ENCODE measurements at regions not wholly inside any gene's neighbourhood (a gene's known extent, or its start where the extent isn't known, plus 50 kb on each side); places are given as distances from the start of the nearest gene placed in this dataset.

DNA sequence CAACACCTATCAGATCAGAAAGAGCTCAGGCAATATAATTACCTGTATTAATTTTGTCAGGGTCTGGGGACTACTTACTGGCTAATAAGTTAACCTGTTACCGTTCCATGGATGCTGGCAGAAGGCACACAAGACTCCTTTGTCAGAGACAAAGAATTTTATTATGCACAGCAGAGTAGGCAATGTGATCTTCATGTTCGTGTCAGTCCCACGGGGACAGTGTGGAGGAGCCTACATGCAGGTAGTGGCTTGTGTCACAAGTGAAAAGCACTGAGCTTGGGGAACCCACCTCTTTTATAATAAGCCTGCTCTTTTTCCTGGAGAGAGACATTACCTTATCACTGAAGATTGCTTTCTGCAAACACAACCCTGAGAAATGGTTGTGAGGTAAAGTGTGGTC, 96.9 kb downstream of the CD164 start:
- TF ChIP-seq, protein P1, sequence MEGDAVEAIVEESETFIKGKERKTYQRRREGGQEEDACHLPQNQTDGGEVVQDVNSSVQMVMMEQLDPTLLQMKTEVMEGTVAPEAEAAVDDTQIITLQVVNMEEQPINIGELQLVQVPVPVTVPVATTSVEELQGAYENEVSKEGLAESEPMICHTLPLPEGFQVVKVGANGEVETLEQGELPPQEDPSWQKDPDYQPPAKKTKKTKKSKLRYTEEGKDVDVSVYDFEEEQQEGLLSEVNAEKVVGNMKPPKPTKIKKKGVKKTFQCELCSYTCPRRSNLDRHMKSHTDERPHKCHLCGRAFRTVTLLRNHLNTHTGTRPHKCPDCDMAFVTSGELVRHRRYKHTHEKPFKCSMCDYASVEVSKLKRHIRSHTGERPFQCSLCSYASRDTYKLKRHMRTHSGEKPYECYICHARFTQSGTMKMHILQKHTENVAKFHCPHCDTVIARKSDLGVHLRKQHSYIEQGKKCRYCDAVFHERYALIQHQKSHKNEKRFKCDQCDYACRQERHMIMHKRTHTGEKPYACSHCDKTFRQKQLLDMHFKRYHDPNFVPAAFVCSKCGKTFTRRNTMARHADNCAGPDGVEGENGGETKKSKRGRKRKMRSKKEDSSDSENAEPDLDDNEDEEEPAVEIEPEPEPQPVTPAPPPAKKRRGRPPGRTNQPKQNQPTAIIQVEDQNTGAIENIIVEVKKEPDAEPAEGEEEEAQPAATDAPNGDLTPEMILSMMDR (IDR thresholded peaks at IDR 0.05; ENCODE audit: low read depth, low read length, missing control alignments) = no peak
- no peak for DNase-seq (ENCODE audit: low read depth)
- H3K4me3 ChIP-seq (ENCODE audit: low read depth, low read length) = no peak overlapping the region

DNA sequence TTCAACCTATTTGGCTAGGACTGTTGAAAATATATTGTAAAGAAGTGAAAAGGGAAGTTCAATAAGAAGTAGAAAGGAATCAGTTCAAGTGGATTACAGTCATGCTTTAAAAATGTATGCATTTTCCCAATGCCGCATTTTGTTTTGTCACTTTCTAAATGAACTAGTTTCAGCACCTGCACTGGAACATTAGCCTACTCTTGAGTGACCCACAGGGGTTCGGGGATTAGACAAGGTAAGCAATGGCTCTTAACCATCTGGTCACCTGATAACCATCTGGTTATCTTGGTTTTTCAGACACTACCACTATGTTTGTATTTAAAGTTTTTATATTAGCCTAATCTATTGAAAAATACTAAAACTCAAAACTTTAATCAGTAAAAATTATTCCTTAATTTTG, 97.6 kb downstream of the CD164 start:
- DNase-seq (ENCODE audit: low read depth) = no peak
- H3K4me3 ChIP-seq (ENCODE audit: low read depth, low read length) = no peak overlapping the region
- TF ChIP-seq, protein P1 (IDR thresholded peaks at IDR 0.05; ENCODE audit: low read depth, low read length, missing control alignments) = no peak

DNA sequence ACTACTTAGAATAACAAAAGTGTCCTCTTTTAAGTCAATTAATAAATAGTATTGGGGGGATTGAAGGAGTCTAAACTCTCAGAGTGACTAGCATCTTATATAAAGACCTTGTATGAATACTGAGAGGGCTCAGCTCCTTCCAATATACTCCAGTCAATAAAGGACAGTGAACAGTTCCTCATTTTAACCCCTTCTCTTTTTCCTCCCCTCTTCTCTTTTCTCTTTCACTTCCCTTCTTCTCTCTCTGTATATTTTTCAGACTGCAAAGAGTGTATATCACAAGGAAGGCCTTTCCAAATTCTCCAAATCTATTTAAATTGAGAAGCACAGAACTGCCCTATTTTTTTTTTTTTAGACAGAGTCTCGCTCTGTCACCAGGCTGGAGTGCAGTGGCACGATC, 99.5 kb downstream of the CD164 start:
- TF ChIP-seq, protein P1 (IDR thresholded peaks at IDR 0.05; ENCODE audit: low read depth, low read length, missing control alignments) = no peak

DNA sequence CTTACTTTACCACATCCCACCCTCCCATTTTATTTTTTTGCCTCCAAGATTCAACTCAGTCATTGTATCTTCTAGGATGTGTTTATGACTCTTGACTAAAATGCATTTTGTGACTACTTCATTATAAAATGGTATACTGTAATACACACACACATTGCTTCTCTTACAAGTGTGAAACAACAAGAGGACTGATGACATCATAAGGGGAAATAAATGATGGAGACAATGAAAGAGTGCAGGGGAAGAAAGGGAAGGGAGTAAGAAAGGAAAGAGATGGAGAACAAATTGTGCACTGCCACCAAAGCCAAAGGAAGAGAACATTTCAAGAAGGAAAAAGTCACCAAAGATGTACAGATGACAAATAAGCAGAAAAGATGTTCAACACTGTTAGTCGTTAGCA, 102.6 kb downstream of the CD164 start:
- no peak overlapping the region for H3K4me3 ChIP-seq (ENCODE audit: low read depth, low read length)
- no peak for DNase-seq (ENCODE audit: low read depth)
- TF ChIP-seq, protein P1 (IDR thresholded peaks at IDR 0.05; ENCODE audit: low read depth, low read length, missing control alignments) = no peak

More for the DNA sequence above, 99.5 kb downstream of the CD164 start:
- no peak overlapping the region for H3K4me3 ChIP-seq (ENCODE audit: low read depth, low read length)
- DNase-seq (ENCODE audit: low read depth) = no peak

DNA sequence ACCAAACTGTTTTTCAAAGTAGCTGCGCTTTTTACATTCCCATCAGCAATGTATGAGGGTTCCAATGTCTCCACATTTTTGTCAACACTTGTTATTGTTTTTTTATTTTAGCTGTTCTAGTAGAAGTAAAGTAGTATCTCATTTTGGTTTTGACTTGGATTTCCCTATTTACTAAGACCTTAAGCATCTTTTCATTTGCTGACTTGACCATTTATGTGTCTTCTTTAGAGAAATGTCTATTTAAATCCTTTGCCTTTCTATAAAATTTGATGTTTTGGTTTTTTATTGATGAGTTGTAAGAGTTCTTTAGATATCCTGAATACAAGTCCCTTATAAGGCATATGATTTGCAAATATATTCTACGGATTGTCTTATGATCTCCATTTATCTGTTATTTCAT, 110.6 kb downstream of the CD164 start:
- TF ChIP-seq, protein P1 (IDR thresholded peaks at IDR 0.05; ENCODE audit: low read depth, low read length, missing control alignments) = no peak
- no peak overlapping the region for H3K4me3 ChIP-seq (ENCODE audit: low read depth, low read length)
- no peak for DNase-seq (ENCODE audit: low read depth)

DNA sequence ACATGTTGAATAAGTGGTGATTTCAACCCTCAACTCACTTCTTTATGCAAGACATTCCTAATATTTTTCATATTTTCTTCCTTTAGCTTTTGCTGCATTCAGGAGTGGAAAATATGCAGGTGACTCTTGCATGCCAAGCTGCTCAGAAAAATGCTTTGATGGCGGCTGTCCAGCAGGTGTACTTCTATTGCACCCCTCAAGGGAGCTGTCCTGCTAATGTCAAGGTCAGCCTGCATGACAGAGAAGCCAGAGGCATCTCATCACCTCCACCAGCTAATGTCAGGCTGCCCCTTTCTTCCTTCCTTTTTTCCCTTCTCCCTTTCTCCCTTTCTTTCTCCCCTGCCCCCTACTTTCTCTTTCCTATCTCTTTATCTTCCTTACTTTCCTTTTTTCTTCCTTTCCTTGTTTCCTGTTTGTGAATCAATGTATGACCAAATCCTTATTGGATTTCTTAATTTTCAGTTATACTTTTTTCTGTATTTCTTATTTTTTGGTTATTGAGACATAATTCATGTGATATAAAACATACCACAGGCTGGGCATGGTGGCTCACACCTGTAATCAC, 112.2 kb downstream of the CD164 start:
- TF ChIP-seq, protein P1 (IDR thresholded peaks at IDR 0.05; ENCODE audit: low read depth, low read length, missing control alignments) = no peak
- no peak for DNase-seq (ENCODE audit: low read depth)
- H3K4me3 ChIP-seq (ENCODE audit: low read depth, low read length) = no peak overlapping the region

DNA sequence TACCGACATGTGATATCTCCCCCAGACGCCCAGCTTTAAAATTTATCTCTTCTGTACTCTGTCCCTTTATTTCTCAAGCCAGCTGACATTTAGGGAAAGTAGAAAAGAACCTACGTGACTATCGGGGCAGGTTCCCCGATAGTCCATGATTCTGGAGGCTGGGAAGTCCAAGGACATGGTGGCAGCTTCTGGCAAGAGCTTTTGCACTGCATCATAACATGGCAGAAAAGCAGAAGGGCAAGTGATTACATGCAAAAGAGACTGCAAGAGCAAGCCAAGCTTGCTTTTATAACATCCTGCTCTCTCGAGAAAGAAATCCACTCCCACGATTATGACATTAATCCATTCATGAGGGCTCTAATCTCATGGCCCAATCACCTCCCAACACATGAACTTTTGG, 113.2 kb downstream of the CD164 start:
- H3K4me3 ChIP-seq (ENCODE audit: low read depth, low read length) = no peak overlapping the region
- no peak for DNase-seq (ENCODE audit: low read depth)

More for the DNA sequence above, 113.2 kb downstream of the CD164 start:
- TF ChIP-seq, protein P1 (IDR thresholded peaks at IDR 0.05; ENCODE audit: low read depth, low read length, missing control alignments) = no peak

Measured in GM12864 (cell line).